Chondrocyte (in vitro differentiated cells): ENCODE measurements at regions not wholly inside any gene's neighbourhood (a gene's known extent, or its start where the extent isn't known, plus 50 kb on each side); places are given as distances from the start of the nearest gene placed in this dataset.
A peak's percentile ranks its signal among the peaks of the same experiment; 100 is the strongest.

Experiments
- DNase-seq: peaks from one replicate; pipeline ENCODE4 v3.0.0; 2021; ENCODE audit warnings: mixed read lengths, low spot score
- H3K27ac Mint-ChIP-seq: one replicate; pipeline ENCODE4 v1.8.0; 2021; ENCODE audit warnings: mild to moderate bottlenecking, moderate library complexity, mixed read lengths; ENCODE audit not compliant: unreplicated experiment
- H3K27me3 Mint-ChIP-seq: 2 replicates; pipeline ENCODE4 v1.8.0; 2021; ENCODE audit warnings: low read depth, mixed read lengths
- H3K36me3 Mint-ChIP-seq: 2 replicates; pipeline ENCODE4 v1.8.0; 2021; ENCODE audit warnings: low read depth, mixed read lengths
- H3K4me1 Mint-ChIP-seq: 2 replicates; pipeline ENCODE4 v1.8.0; 2021; ENCODE audit warnings: low read depth, mild to moderate bottlenecking, mixed read lengths
- H3K4me3 Mint-ChIP-seq: one replicate; pipeline ENCODE4 v1.8.0; 2021; ENCODE audit warnings: mild to moderate bottlenecking, moderate library complexity, mixed read lengths; ENCODE audit not compliant: unreplicated experiment
- H3K9me3 Mint-ChIP-seq: 2 replicates; pipeline ENCODE4 v1.8.0; 2021; ENCODE audit warnings: low read depth, mixed read lengths
- TF ChIP-seq, protein P1 (sequence below): fragments of 200-600 bp; sonication (generic); IDR thresholded peaks from 2 replicates; pipeline ENCODE4 v1.5.0; 2021; ENCODE audit warnings: antibody characterized with exemption, mild to moderate bottlenecking, moderate library complexity

DNA sequence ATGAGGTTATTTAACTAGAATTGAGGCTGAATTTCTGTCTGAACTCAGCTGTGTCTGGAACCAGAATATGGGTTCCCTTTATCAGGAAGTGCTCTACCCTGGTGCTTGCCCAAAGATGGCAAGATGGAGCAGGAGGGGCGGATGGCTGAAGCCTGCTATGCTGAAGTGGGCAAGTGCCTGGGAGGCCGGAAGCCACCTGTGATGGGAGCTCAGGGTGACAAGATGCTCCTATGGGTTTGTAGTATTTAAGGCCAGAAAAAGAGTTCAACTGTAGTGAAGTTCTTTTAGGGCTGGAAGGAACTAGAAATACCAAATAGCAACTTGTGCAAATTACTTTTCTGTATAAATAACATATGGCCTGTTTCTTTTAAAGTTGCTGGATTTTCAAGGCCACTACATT lies 808.9 kb upstream of the RAB6C start:
- H3K27ac Mint-ChIP-seq, result no peak overlapping the region
- no peaks in the 10 kb centered on the region for H3K4me1 Mint-ChIP-seq
- no peak for DNase-seq
- peaks cover 2% of the 10 kb centered on the region for H3K36me3 Mint-ChIP-seq
- TF ChIP-seq, protein P1, sequence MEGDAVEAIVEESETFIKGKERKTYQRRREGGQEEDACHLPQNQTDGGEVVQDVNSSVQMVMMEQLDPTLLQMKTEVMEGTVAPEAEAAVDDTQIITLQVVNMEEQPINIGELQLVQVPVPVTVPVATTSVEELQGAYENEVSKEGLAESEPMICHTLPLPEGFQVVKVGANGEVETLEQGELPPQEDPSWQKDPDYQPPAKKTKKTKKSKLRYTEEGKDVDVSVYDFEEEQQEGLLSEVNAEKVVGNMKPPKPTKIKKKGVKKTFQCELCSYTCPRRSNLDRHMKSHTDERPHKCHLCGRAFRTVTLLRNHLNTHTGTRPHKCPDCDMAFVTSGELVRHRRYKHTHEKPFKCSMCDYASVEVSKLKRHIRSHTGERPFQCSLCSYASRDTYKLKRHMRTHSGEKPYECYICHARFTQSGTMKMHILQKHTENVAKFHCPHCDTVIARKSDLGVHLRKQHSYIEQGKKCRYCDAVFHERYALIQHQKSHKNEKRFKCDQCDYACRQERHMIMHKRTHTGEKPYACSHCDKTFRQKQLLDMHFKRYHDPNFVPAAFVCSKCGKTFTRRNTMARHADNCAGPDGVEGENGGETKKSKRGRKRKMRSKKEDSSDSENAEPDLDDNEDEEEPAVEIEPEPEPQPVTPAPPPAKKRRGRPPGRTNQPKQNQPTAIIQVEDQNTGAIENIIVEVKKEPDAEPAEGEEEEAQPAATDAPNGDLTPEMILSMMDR, result no peak
- peaks cover 5% of the 10 kb centered on the region for H3K9me3 Mint-ChIP-seq
- H3K4me3 Mint-ChIP-seq, result no peak overlapping the region
- H3K27me3 Mint-ChIP-seq, result peaks cover 19% of the 10 kb centered on the region

DNA sequence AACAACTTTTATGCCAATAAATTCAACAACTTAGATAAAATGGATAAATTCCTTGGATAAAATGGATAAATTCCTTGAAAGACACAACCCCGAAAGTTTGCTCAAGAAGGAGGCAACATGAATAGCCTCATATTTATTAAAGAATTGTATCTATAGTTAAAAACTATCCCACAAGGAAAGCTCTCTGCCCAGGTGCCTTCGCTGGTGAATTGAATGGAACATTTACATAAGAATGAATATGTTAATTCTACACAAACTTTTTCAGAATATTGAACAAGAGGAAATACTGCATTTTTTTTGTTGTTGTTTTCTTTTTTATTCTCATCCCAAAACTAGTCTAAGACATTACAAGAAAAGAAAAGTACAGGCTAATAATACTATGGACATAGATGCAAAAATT lies 805.3 kb upstream of the RAB6C start:
- Mint-ChIP-seq H3K27me3 (peaks cover 9% of the 10 kb centered on the region), H3K36me3 (peaks cover 2% of the 10 kb centered on the region), H3K9me3 (peaks cover 5% of the 10 kb centered on the region), H3K4me1 (no peaks in the 10 kb centered on the region), H3K4me3 (no peak overlapping the region), H3K27ac (no peak overlapping the region)
- TF ChIP-seq, protein P1, result no peak
- DNase-seq, result no peak

DNA sequence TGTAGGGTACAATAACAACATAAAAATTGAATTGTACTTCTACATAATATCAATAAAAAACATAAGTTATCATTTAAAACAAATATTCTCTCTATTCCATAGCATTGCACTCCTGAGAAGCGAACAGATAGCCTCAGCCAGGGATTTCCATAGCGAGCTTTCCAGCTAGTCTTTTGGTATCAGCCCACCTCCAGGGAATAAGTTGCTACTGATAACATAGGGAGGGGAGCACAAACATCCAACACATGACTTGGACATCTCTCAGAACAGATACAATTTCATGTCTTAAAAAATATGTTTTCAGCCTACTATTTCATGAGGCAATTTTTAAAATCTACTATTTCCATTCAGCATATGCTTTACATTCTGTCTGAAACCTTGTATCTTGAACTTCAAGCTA lies 804.4 kb upstream of the RAB6C start:
- Mint-ChIP-seq H3K9me3 (peaks cover 5% of the 10 kb centered on the region), H3K27me3 (peaks cover 9% of the 10 kb centered on the region), H3K4me3 (no peak overlapping the region), H3K36me3 (peaks cover 2% of the 10 kb centered on the region), H3K4me1 (no peaks in the 10 kb centered on the region), H3K27ac (no peak overlapping the region)
- TF ChIP-seq, protein P1, result no peak
- DNase-seq, result no peak

DNA sequence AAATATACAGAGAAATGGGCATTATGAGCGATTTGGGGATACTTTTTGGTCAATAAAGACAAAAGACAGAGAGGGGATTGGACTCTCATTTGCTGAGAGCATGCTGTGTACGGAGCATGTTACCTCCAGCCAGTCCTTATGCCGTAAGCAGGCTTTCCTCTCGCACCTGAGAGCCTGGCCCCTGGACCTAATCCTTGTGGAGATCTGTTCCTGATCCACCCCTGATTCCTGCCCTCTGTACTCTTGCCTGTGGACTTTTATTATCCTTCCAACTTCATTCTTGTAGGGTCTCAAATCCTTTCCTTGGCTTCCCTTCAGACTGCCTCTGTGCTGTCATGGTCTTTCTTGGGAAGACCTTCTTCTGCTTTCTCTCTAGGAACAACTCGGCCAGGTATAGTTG lies 803.1 kb upstream of the RAB6C start:
- TF ChIP-seq, protein P1, result no peak
- DNase-seq, result no peak
- H3K27ac Mint-ChIP-seq, result no peak overlapping the region
- H3K4me3 Mint-ChIP-seq, result no peak overlapping the region
- H3K36me3 Mint-ChIP-seq, result peaks cover 2% of the 10 kb centered on the region
- H3K4me1 Mint-ChIP-seq, result no peaks in the 10 kb centered on the region
- peaks cover 5% of the 10 kb centered on the region for H3K9me3 Mint-ChIP-seq
- peaks cover 9% of the 10 kb centered on the region for H3K27me3 Mint-ChIP-seq

DNA sequence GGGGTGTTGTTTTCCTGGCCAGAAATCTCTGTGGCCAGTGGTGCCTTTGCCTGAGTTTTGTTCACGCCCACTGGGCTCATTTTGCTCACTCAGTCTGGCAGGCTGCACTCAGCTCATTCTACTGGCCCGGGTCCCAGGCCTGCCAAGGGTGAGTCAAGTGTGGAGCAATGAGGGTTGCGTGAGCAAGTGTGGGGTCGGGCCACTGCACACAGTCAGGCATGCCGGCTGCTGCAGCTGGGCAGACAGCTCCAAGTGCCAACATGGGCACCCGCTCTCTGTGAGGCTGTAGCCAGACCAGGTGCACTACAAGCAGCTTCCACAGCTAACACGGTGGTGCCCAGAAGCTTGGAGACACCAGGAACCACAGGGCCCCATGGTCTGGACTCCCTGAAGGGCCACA lies 801.1 kb upstream of the RAB6C start:
- peak; percentile 63 for DNase-seq
- H3K4me3 Mint-ChIP-seq, result no peak overlapping the region
- H3K4me1 Mint-ChIP-seq, result no peaks in the 10 kb centered on the region
- no peak overlapping the region for H3K27ac Mint-ChIP-seq
- H3K27me3 Mint-ChIP-seq, result peaks cover 16% of the 10 kb centered on the region
- TF ChIP-seq, protein P1, result no peak
- H3K36me3 Mint-ChIP-seq, result peaks cover 2% of the 10 kb centered on the region
- peaks cover 5% of the 10 kb centered on the region for H3K9me3 Mint-ChIP-seq
